HL-60 (cell line): ENCODE measurements at regions not wholly inside any gene's neighbourhood (a gene's known extent, or its start where the extent isn't known, plus 50 kb on each side); places are given as distances from the start of the nearest gene placed in this dataset.

Source experiments
- DNase-seq, 2 experiments: peaks; one replicate each; pipeline ENCODE4 v3.0.0-alpha.2; 2010 to 2020; ENCODE audit warnings: low read depth in 1 of 2, low spot score in 1 of 2
- H3K27ac ChIP-seq: fragments of 250-450 bp; sonication (Bioruptor Pico); replicated peaks from 2 replicates; pipeline ENCODE4 v1.5.1; 2020; ENCODE audit warnings: mild to moderate bottlenecking, moderate library complexity
- H3K27me3 ChIP-seq: fragments of 250-450 bp; sonication (Bioruptor Pico); 2 replicates; pipeline ENCODE4 v1.5.1; 2021; ENCODE audit warnings: mild to moderate bottlenecking, moderate library complexity; ENCODE audit not compliant: insufficient read depth, poor library complexity, severe bottlenecking
- H3K4me3 ChIP-seq: replicated peaks from 2 replicates; pipeline ENCODE4 v1.5.1; 2011; ENCODE audit warnings: mild to moderate bottlenecking, control low read depth, low read length; ENCODE audit not compliant: insufficient read depth
- CTCF ChIP-seq: IDR thresholded peaks from one replicate; pipeline ENCODE4 v1.5.1; 2011; ENCODE audit warnings: low read length, control low read depth, inconsistent platforms; ENCODE audit not compliant: insufficient read depth
- GABPA ChIP-seq: IDR thresholded peaks from 2 replicates; pipeline ENCODE4 v1.6.1; 2012; ENCODE audit warnings: low read depth
- POLR2AphosphoS5 ChIP-seq: IDR thresholded peaks from 2 replicates; pipeline ENCODE4 v1.6.1; 2012; ENCODE audit warnings: low read depth
- REST ChIP-seq: IDR thresholded peaks from 2 replicates; pipeline ENCODE4 v1.6.1; 2012; ENCODE audit warnings: low read depth; ENCODE audit not compliant: insufficient replicate concordance
- SPI1 ChIP-seq: IDR thresholded peaks from 2 replicates; pipeline ENCODE4 v1.6.1; 2012; ENCODE audit warnings: low read depth, mild to moderate bottlenecking, borderline replicate concordance

GRCh38 chr7:125661-126060, 66.7 kb upstream of the FAM20C start:
- H3K4me3 ChIP-seq = no peak overlapping the region
- no peak for DNase-seq
- H3K27me3 ChIP-seq = no peaks in the 10 kb centered on the region
- no peak overlapping the region for H3K27ac ChIP-seq
- TF ChIP-seq REST (no peak), GABPA (no peak), SPI1 (no peak), CTCF (no peak), POLR2AphosphoS5 (no peak)

GRCh38 chr7:126368-126767, 66.0 kb upstream of the FAM20C start:
- no peak for TF ChIP-seq POLR2AphosphoS5
- TF ChIP-seq GABPA = no peak
- TF ChIP-seq CTCF = no peak
- no peak for TF ChIP-seq REST
- no peak for TF ChIP-seq SPI1

DNA sequence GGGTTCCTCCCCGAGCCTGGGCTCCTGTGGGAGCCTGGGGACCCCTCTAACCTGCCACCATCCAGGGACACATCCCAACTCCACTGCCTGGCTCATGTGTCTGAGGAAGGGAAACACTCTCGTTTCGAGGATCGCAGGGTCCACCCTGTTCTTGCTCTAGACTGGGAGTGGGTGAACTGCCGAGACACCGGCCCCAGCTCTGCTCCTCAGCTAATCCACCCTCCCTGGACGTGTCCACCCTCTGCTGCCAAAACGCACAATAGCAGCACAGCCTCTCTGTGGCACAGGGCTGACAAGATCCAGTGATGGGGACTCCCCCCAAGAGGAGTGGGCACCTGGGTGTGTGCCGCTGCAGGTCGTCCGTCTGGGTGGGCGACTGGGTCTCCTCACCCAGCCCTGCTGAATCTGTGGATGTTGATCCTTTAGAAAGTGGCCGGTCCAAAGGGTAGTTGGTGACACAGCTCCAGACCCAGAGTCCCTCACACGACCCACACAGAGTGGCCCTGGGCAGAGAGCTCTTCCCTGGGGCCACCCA, 65.2 kb upstream of the FAM20C start:
- Histone ChIP-seq H3K27me3 (no peaks in the 10 kb centered on the region), H3K4me3 (no peak overlapping the region), H3K27ac (no peak overlapping the region)
- no peak for DNase-seq
- TF ChIP-seq REST (no peak), CTCF (no peak), POLR2AphosphoS5 (no peak), GABPA (no peak), SPI1 (no peak)

More at GRCh38 chr7:126368-126767, 66.0 kb upstream of the FAM20C start:
- DNase-seq = no peak
- Histone ChIP-seq H3K27me3 (no peaks in the 10 kb centered on the region), H3K4me3 (no peak overlapping the region), H3K27ac (no peak overlapping the region)
